ENCODE measurements at regions not wholly inside any gene's neighbourhood (a gene's known extent, or its start where the extent isn't known, plus 50 kb on each side); places are given as distances from the start of the nearest gene placed in this dataset.

- TF ChIP-seq GTF2F1 (IDR thresholded peaks at IDR 0.05; ENCODE audit: borderline replicate concordance, low read depth, low read length) (no peak), SRF (IDR thresholded peaks at IDR 0.05; ENCODE audit: low read depth, low read length) (no peak), JUN (IDR thresholded peaks at IDR 0.05; ENCODE audit: low read depth, low read length) (no peak), MAX (IDR thresholded peaks at IDR 0.05) (no peak), EZH2 (IDR thresholded peaks at IDR 0.05; ENCODE audit: low read depth, low read length, severe bottlenecking) (no peak)
Observed at GRCh38 chr11:71182791-71183677, 69.3 kb downstream of the SHANK2 start.

Measured in H1 (cell line).